ENCODE measurements at regions not wholly inside any gene's neighbourhood (a gene's known extent, or its start where the extent isn't known, plus 50 kb on each side); places are given as distances from the start of the nearest gene placed in this dataset.

DNA sequence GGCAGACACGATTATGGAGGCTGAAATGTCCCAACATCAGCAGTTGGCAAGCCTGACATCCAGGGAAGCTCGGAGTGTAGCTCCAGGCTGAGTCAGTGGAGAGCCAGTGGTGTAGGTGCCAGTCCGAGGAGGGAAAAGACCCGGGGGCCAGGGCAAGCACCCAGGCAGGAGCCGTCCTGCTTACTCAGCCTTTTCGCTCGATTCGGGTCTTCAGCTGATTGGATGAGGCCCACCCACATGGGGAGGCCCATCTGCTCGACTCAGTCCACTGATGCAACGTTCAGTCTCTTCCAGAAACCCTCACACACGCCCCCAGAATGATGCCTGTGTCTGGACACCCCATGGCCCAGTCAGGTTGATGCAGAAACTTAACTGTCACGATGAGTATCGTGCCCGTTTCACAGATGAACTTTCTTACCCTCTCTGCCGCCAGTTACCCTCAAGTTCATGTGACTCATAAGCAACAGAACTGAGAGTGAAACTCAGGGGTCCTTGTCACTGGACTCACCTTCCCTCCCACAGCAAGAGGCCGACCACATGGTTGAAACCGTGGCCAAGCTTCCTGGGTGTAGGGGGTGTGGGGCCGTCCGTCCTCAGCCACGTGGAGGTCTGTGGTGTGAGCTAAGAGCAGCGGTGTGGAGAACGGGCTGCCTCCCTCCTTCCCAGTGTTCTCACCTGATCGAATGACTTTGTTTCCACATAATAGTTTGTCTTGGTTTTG is 197.4 kb upstream of the HDAC4 start:
- Histone ChIP-seq H4K20me1 (ENCODE audit: insufficient read depth, low read length) (no peaks in the 10 kb centered on the region), H3K4me3 (ENCODE audit: low read depth, low read length, poor library complexity, severe bottlenecking) (no peak overlapping the region), H3K36me3 (ENCODE audit: insufficient read depth, low read length) (no peaks in the 10 kb centered on the region), H3K27ac (ENCODE audit: low read depth, low read length, poor library complexity, severe bottlenecking) (no peak overlapping the region), H3K9me2 (ENCODE audit: low read depth, low read length) (no peaks in the 10 kb centered on the region), H3K9me3 (ENCODE audit: low read length) (no peaks in the 10 kb centered on the region), H3K4me1 (ENCODE audit: insufficient read depth, low read length, severe bottlenecking) (no peaks in the 10 kb centered on the region), H3K27me3 (ENCODE audit: insufficient read depth, low read length) (peaks cover 4% of the 10 kb centered on the region; the same call in 1 of the 2 replicates), H3K4me2 (ENCODE audit: low read length) (no peak overlapping the region), H2AFZ (ENCODE audit: low read length) (no peak overlapping the region), H3K9ac (ENCODE audit: low read length) (no peak overlapping the region), H3K79me2 (ENCODE audit: insufficient read depth, low read length) (no peaks in the 10 kb centered on the region), H3F3A (ENCODE audit: insufficient read depth, low read length) (no peaks in the 10 kb centered on the region)
- TF ChIP-seq EZH2 (IDR thresholded peaks at IDR 0.05; ENCODE audit: borderline replicate concordance, low read length) (no peak), CTCF (IDR thresholded peaks at IDR 0.05; ENCODE audit: low read length) (no peak)

- no peaks in the 10 kb centered on the region for H3K4me1 ChIP-seq (ENCODE audit: insufficient read depth, low read length, severe bottlenecking)
- H3K36me3 ChIP-seq (ENCODE audit: insufficient read depth, low read length) = no peaks in the 10 kb centered on the region
- H3K9me3 ChIP-seq (ENCODE audit: low read length) = no peaks in the 10 kb centered on the region
- H4K20me1 ChIP-seq (ENCODE audit: insufficient read depth, low read length) = no peaks in the 10 kb centered on the region
- no peak overlapping the region for H3K4me3 ChIP-seq (ENCODE audit: low read depth, low read length, poor library complexity, severe bottlenecking)
- no peak overlapping the region for H2AFZ ChIP-seq (ENCODE audit: low read length)
- peaks cover 4% of the 10 kb centered on the region; the same call in 1 of the 2 replicates for H3K27me3 ChIP-seq (ENCODE audit: insufficient read depth, low read length)
- no peak overlapping the region for H3K27ac ChIP-seq (ENCODE audit: low read depth, low read length, poor library complexity, severe bottlenecking)
- H3K79me2 ChIP-seq (ENCODE audit: insufficient read depth, low read length) = no peaks in the 10 kb centered on the region
- H3K9me2 ChIP-seq (ENCODE audit: low read depth, low read length) = no peaks in the 10 kb centered on the region
- no peak overlapping the region for H3K4me2 ChIP-seq (ENCODE audit: low read length)
- no peaks in the 10 kb centered on the region for H3F3A ChIP-seq (ENCODE audit: insufficient read depth, low read length)
- no peak overlapping the region for H3K9ac ChIP-seq (ENCODE audit: low read length)
- TF ChIP-seq EZH2 (IDR thresholded peaks at IDR 0.05; ENCODE audit: borderline replicate concordance, low read length) (no peak), CTCF (IDR thresholded peaks at IDR 0.05; ENCODE audit: low read length) (no peak)
These were observed 196.4 kb upstream of the HDAC4 start for GRCh38 chr2:239597216-239597615.

DNA sequence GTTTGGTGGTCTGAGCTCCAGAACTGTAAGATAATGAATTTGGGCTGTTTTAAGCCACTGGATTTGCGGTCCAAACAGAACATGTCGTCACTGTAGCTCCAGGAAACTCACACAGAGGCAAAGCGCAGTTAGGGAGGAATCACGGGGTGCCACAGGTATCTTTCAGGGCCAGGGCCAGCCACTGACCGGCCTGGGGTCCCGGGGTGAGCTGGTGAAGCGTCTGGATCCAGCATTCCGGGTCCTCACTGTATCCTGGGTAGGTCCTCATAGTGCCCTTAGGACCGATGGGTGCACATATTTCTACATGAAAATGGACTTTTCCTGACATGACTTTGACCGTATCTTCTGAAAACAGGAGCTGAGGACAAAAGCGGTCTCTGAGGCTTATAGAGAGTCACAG is 196.0 kb upstream of the HDAC4 start:
- H3K4me2 ChIP-seq (ENCODE audit: low read length) = no peak overlapping the region
- no peaks in the 10 kb centered on the region for H3K36me3 ChIP-seq (ENCODE audit: insufficient read depth, low read length)
- no peaks in the 10 kb centered on the region for H3F3A ChIP-seq (ENCODE audit: insufficient read depth, low read length)
- no peaks in the 10 kb centered on the region for H3K4me1 ChIP-seq (ENCODE audit: insufficient read depth, low read length, severe bottlenecking)
- H2AFZ ChIP-seq (ENCODE audit: low read length) = no peak overlapping the region
- no peak overlapping the region for H3K9ac ChIP-seq (ENCODE audit: low read length)
- no peaks in the 10 kb centered on the region for H3K79me2 ChIP-seq (ENCODE audit: insufficient read depth, low read length)
- no peak for TF ChIP-seq CTCF (IDR thresholded peaks at IDR 0.05; ENCODE audit: low read length)
- no peak for TF ChIP-seq EZH2 (IDR thresholded peaks at IDR 0.05; ENCODE audit: borderline replicate concordance, low read length)
- H4K20me1 ChIP-seq (ENCODE audit: insufficient read depth, low read length) = no peaks in the 10 kb centered on the region
- H3K27me3 ChIP-seq (ENCODE audit: insufficient read depth, low read length) = peaks cover 4% of the 10 kb centered on the region; the same call in 1 of the 2 replicates
- no peaks in the 10 kb centered on the region for H3K9me2 ChIP-seq (ENCODE audit: low read depth, low read length)
- H3K27ac ChIP-seq (ENCODE audit: low read depth, low read length, poor library complexity, severe bottlenecking) = no peak overlapping the region
- H3K9me3 ChIP-seq (ENCODE audit: low read length) = no peaks in the 10 kb centered on the region
- no peak overlapping the region for H3K4me3 ChIP-seq (ENCODE audit: low read depth, low read length, poor library complexity, severe bottlenecking)

All from OCI-LY1 (cell line).